Esophagus muscularis mucosa (tissue), 4 donors: ENCODE measurements at regions not wholly inside any gene's neighbourhood (a gene's known extent, or its start where the extent isn't known, plus 50 kb on each side); places are given as distances from the start of the nearest gene placed in this dataset.

Experiments used
- CTCF ChIP-seq, 3 experiments: fragments of 200-600 bp in 2 of 3; fragments of 450-650 bp in 1 of 3; sonication (generic) in 2 of 3; IDR thresholded peaks; one replicate each; pipeline ENCODE4 v1.5.1; 2017 to 2019; ENCODE audit warnings: antibody characterized with exemption in 3 of 3, mild to moderate bottlenecking in 2 of 3, moderate library complexity in 1 of 3
- EP300 ChIP-seq: sonication (generic); formaldehyde crosslinking; IDR thresholded peaks from one replicate; pipeline ENCODE4 v1.6.1; 2017; ENCODE audit warnings: antibody characterized with exemption
- POLR2A ChIP-seq: fragments of 450-650 bp; IDR thresholded peaks from one replicate; pipeline ENCODE4 v1.6.1; 2017; ENCODE audit warnings: antibody characterized with exemption, moderate library complexity, mild to moderate bottlenecking, low read depth
- POLR2AphosphoS5 ChIP-seq, 2 donors: sonication (generic); formaldehyde crosslinking; IDR thresholded peaks; one replicate each; pipeline ENCODE4 v1.6.1; 2017; ENCODE audit warnings: antibody characterized with exemption in 2 of 2

GRCh38 chr3:21109056-21109455, 642.0 kb downstream of the ZNF385D start:
- TF ChIP-seq POLR2A (no peak), CTCF (IDR thresholded peaks at IDR 0.05) (no peak), EP300 (no peak), POLR2AphosphoS5 (IDR thresholded peaks at IDR 0.05) (no peak)
